Thoracic aorta (tissue), 2 donors: ENCODE measurements at regions not wholly inside any gene's neighbourhood (a gene's known extent, or its start where the extent isn't known, plus 50 kb on each side); places are given as distances from the start of the nearest gene placed in this dataset.

Source experiments
- ATAC-seq: fragments of 150-250 bp; one replicate; pipeline ENCODE4 v1.8.0; 2017; ENCODE audit warnings: low read depth; ENCODE audit not compliant: insufficient number of reproducible peaks, low FRiP score
- DNase-seq: peaks from one replicate; pipeline ENCODE4 v3.0.0-alpha.2; 2020; ENCODE audit warnings: low spot score
- H3K27ac ChIP-seq, 2 donors: fragments of 200-600 bp; sonication (generic); 1 replicate in 1 of 2; 2 replicates in 1 of 2; pipeline ENCODE4 v1.5.1; 2016; ENCODE audit warnings: mild to moderate bottlenecking in 2 of 2, moderate library complexity in 2 of 2
- H3K27me3 ChIP-seq: fragments of 200-600 bp; sonication (generic); replicated peaks from 2 replicates; pipeline ENCODE4 v1.6.0; 2016; ENCODE audit warnings: mild to moderate bottlenecking; ENCODE audit not compliant: insufficient read depth
- H3K36me3 ChIP-seq: fragments of 200-600 bp; sonication (generic); one replicate; pipeline ENCODE4 v1.5.1; 2016
- H3K4me1 ChIP-seq, 2 donors: fragments of 200-600 bp; sonication (generic); 1 replicate in 1 of 2; 2 replicates in 1 of 2; pipeline versions ENCODE4 v1.5.1 to v1.6.0; 2016; ENCODE audit warnings: low read depth in 2 of 2, mild to moderate bottlenecking in 1 of 2; ENCODE audit not compliant: control insufficient read depth in 1 of 2
- H3K4me3 ChIP-seq: fragments of 200-600 bp; sonication (generic); 2 replicates; pipeline ENCODE4 v1.5.1; 2016; ENCODE audit warnings: mild to moderate bottlenecking
- H3K9me3 ChIP-seq: fragments of 200-600 bp; sonication (generic); 2 replicates; pipeline ENCODE4 v1.5.1; 2016
- TF ChIP-seq, protein P1 (sequence below): fragments of 200-600 bp; sonication (generic); IDR thresholded peaks from one replicate; pipeline ENCODE4 v1.5.1; 2019; ENCODE audit warnings: antibody characterized with exemption

DNA sequence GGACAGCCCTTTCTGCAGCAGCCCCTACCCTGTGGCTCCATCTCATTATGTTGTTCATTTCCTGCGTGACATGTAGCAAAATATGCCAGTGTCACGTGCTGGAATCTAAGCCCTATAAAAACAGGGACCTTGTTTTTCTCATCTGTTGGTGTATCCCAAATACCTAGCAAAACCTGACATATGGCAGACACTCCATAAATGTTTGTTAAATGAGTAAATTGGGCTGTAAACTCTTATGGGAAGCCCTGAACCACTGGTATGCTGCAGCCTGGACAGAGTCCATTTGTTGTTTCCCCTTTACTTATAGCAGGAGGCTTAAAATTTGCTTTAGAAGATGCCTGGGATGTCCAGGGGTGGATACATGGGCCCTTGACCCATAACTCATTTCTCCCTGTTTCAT lies 363.8 kb downstream of the NPHP4 start:
- H3K4me1 ChIP-seq = no peaks in the 10 kb centered on the region
- no peaks in the 10 kb centered on the region for H3K27me3 ChIP-seq
- H3K27ac ChIP-seq = no peak overlapping the region
- no peaks in the 10 kb centered on the region for H3K36me3 ChIP-seq
- DNase-seq (no peak), ATAC-seq (no peak)
- TF ChIP-seq, protein P1, sequence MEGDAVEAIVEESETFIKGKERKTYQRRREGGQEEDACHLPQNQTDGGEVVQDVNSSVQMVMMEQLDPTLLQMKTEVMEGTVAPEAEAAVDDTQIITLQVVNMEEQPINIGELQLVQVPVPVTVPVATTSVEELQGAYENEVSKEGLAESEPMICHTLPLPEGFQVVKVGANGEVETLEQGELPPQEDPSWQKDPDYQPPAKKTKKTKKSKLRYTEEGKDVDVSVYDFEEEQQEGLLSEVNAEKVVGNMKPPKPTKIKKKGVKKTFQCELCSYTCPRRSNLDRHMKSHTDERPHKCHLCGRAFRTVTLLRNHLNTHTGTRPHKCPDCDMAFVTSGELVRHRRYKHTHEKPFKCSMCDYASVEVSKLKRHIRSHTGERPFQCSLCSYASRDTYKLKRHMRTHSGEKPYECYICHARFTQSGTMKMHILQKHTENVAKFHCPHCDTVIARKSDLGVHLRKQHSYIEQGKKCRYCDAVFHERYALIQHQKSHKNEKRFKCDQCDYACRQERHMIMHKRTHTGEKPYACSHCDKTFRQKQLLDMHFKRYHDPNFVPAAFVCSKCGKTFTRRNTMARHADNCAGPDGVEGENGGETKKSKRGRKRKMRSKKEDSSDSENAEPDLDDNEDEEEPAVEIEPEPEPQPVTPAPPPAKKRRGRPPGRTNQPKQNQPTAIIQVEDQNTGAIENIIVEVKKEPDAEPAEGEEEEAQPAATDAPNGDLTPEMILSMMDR = no peak
- no peak overlapping the region for H3K4me3 ChIP-seq
- H3K9me3 ChIP-seq = no peaks in the 10 kb centered on the region

DNA sequence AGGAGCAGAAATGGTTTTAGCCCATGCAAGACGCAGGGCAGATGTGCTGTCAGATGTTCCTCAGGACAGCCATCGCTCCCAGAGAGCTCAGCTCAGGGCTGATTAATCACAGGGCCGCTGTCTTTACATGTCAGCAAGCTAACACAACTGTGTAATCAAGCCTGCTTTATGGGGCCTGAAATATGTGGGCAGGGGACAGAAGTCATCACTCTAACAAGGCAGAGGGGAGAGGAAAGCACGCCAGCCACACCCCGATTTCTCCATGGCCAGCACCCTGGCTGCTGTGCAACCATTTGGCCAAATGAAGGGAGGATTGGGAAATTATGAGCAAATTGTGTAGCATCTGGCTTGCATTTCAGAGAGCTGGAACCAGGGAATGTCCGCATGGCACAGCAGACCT lies 368.8 kb downstream of the NPHP4 start:
- H3K27ac ChIP-seq = no peak overlapping the region
- H3K4me1 ChIP-seq = no peaks in the 10 kb centered on the region
- TF ChIP-seq, protein P1 = no peak
- no peak for ATAC-seq
- no peaks in the 10 kb centered on the region for H3K36me3 ChIP-seq
- no peak overlapping the region for H3K4me3 ChIP-seq
- no peaks in the 10 kb centered on the region for H3K27me3 ChIP-seq
- H3K9me3 ChIP-seq = no peaks in the 10 kb centered on the region
- DNase-seq = no peak

DNA sequence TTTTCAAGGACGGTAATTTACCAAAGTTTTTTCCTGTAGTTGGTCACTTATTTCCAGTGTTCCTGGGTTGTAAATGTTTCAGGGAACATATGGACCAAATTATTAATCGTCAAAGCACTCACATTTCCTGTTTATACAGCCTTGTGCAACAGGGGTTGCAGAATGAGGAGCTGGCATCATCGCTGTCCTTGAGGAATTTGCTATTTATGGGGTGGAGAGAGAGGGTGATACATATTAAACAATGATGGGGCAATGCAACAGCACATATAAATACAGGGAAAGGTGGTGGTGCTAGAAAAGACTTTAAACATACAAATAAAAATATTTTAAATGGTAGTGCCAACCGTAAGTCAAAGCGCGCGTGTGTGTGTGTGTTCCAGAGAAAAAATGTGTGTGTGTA lies 369.8 kb downstream of the NPHP4 start:
- Histone ChIP-seq H3K4me3 (no peak overlapping the region), H3K9me3 (no peaks in the 10 kb centered on the region), H3K27ac (no peak overlapping the region), H3K4me1 (no peaks in the 10 kb centered on the region), H3K36me3 (no peaks in the 10 kb centered on the region), H3K27me3 (no peaks in the 10 kb centered on the region)
- DNase-seq (no peak), ATAC-seq (no peak)
- TF ChIP-seq, protein P1 = no peak

DNA sequence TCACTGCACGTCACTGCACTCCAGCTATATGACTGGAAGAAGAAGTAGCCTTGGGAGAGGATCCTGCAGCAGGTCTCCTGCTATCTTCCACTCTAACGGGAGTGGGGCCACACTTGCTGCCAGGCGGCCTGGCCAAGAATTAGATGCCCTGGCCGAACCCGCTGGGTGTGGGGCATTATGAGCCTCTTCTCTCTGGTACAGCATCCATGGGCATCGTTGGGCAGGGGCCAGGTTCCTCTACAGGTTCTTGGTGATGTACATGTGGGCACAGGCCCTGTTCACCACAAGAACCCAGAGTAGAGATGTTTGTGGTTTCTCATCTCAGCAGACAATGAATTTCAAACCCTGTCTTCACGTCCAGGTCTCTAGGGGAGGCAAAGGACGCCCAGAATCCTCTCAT lies 370.5 kb downstream of the NPHP4 start:
- DNase-seq = no peak
- Histone ChIP-seq H3K36me3 (no peaks in the 10 kb centered on the region), H3K4me3 (no peak overlapping the region), H3K27ac (no peak overlapping the region), H3K9me3 (no peaks in the 10 kb centered on the region), H3K4me1 (no peaks in the 10 kb centered on the region), H3K27me3 (no peaks in the 10 kb centered on the region)
- no peak for ATAC-seq
- TF ChIP-seq, protein P1 = no peak

DNA sequence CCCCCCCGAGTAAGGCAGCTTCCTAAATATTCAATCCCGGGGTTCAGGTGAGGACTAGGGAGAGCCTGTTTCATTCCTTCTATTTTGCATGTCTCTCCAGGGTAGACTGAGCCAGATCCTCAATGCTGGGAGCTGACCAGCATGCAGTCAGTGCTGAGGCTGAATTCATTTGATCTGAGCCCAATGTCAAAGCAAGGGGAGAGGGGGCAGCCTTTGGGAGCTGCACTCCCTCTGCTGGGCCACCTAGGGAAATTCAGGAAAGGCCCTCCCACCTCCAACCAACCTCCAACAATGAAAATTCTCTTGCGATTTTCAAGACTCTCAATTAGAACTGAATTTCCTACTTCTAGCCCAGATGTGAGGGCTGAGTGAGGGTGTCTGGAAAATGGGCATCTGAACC lies 371.2 kb downstream of the NPHP4 start:
- Histone ChIP-seq H3K4me3 (no peak overlapping the region), H3K4me1 (no peaks in the 10 kb centered on the region), H3K27ac (no peak overlapping the region), H3K27me3 (no peaks in the 10 kb centered on the region), H3K9me3 (no peaks in the 10 kb centered on the region), H3K36me3 (no peaks in the 10 kb centered on the region)
- ATAC-seq (no peak), DNase-seq (no peak)
- TF ChIP-seq, protein P1 = no peak
